IMR-90 (cell line): ENCODE measurements at regions not wholly inside any gene's neighbourhood (a gene's known extent, or its start where the extent isn't known, plus 50 kb on each side); places are given as distances from the start of the nearest gene placed in this dataset.

ENCODE experiments used
- ATAC-seq: fragments of 200-7000 bp; cut with Tn5 transposase; 2 replicates; pipeline ENCODE4 v1.9.1; 2020; ENCODE audit warnings: low read depth, mild to moderate bottlenecking, moderate library complexity
- BruUV-seq: library from RNA; stranded (reverse); fragments of 400-500 nt; replicated peaks from 2 replicates; lab custom pipeline; 2021; lab: Mats Ljungman, UMichigan
- CTCF ChIA-PET: fragments of 300-600 bp; formaldehyde crosslinking; extraction: SDS; loops from one replicate; lab custom pipeline; 2021; ENCODE audit warnings: antibody characterized with exemption; lab: Yijun Ruan, JAX
- POLR2A ChIA-PET: fragments of 300-600 bp; sonication (Branson Sonifier 250); formaldehyde crosslinking; loops from one replicate; lab custom pipeline; 2022; ENCODE audit warnings: antibody characterized with exemption; ENCODE audit not compliant: unreplicated experiment; lab: Charles Lee
- DNase-seq: peaks from one replicate; pipeline ENCODE4 v3.0.0; 2013
- H2AFZ ChIP-seq: replicated peaks from 2 replicates; pipeline ENCODE3; 2013; ENCODE audit warnings: low read length, mild to moderate bottlenecking; ENCODE audit not compliant: poor library complexity
- H2AK5ac ChIP-seq: 2 replicates; pipeline ENCODE4 v1.6.1; 2013; ENCODE audit warnings: low read depth, low read length, inconsistent platforms
- H2AK9ac ChIP-seq: replicated peaks from 2 replicates; pipeline ENCODE3; 2013; ENCODE audit warnings: mild to moderate bottlenecking, low read depth, low read length, moderate library complexity; ENCODE audit not compliant: poor library complexity
- H2BK120ac ChIP-seq: 2 replicates; pipeline ENCODE4 v1.6.1; 2013; ENCODE audit warnings: low read depth, low read length, inconsistent platforms
- H2BK15ac ChIP-seq: 3 replicates; pipeline ENCODE4 v1.6.1; 2013; ENCODE audit warnings: low read depth, low read length, inconsistent platforms
- H2BK20ac ChIP-seq: 2 replicates; pipeline ENCODE4 v1.6.1; 2013; ENCODE audit warnings: low read depth, mild to moderate bottlenecking, inconsistent platforms, low read length, moderate library complexity
- H2BK5ac ChIP-seq: 2 replicates; pipeline ENCODE4 v1.6.1; 2013; ENCODE audit warnings: mild to moderate bottlenecking, low read depth, low read length, inconsistent platforms; ENCODE audit not compliant: poor library complexity, severe bottlenecking
- H3K14ac ChIP-seq: replicated peaks from 2 replicates; pipeline ENCODE4 v1.6.1; 2013; ENCODE audit warnings: low read depth, low read length, inconsistent platforms
- H3K18ac ChIP-seq: 2 replicates; pipeline ENCODE4 v1.6.1; 2013; ENCODE audit warnings: low read depth, low read length, control low read depth
- H3K23ac ChIP-seq: 2 replicates; pipeline ENCODE4 v1.6.1; 2013; ENCODE audit warnings: low read depth, low read length, inconsistent platforms
- H3K27ac ChIP-seq: 2 replicates; pipeline ENCODE4 v1.5.1; 2013; ENCODE audit warnings: mild to moderate bottlenecking, control low read depth, low read length; ENCODE audit not compliant: insufficient read depth
- H3K27me3 ChIP-seq: 2 replicates; pipeline ENCODE4 v1.6.1; 2013; ENCODE audit warnings: low read length; ENCODE audit not compliant: control insufficient read depth, insufficient read depth
- H3K36me3 ChIP-seq: 2 replicates; pipeline ENCODE4 v1.6.1; 2013; ENCODE audit warnings: low read length, mixed read lengths; ENCODE audit not compliant: control insufficient read depth, insufficient read depth
- H3K4ac ChIP-seq: 2 replicates; pipeline ENCODE4 v1.6.1; 2013; ENCODE audit warnings: low read depth, low read length, inconsistent platforms
- H3K4me1 ChIP-seq: 2 replicates; pipeline ENCODE4 v1.6.1; 2013; ENCODE audit warnings: low read length, mixed read lengths; ENCODE audit not compliant: control insufficient read depth, insufficient read depth
- H3K4me2 ChIP-seq: 2 replicates; pipeline ENCODE4 v1.6.1; 2013; ENCODE audit warnings: low read depth, mild to moderate bottlenecking, control low read depth, low read length, moderate library complexity
- H3K4me3 ChIP-seq: 2 replicates; pipeline ENCODE4 v1.5.1; 2013; ENCODE audit warnings: low read depth, mild to moderate bottlenecking, control low read depth, low read length, moderate library complexity; ENCODE audit not compliant: insufficient read depth
- H3K56ac ChIP-seq: 2 replicates; pipeline ENCODE4 v1.6.1; 2013; ENCODE audit warnings: low read length, inconsistent platforms; ENCODE audit not compliant: insufficient read depth; ENCODE audit errors: extremely low read depth
- H3K79me1 ChIP-seq, 2 experiments: 2 replicates each; pipeline ENCODE4 v1.6.1; 2013; ENCODE audit warnings: low read length in 2 of 2, inconsistent platforms in 1 of 2, low read depth in 1 of 2
- H3K9ac ChIP-seq: 2 replicates; pipeline ENCODE4 v1.6.1; 2013; ENCODE audit warnings: low read depth, low read length, control low read depth
- H3K9me1 ChIP-seq: 2 replicates; pipeline ENCODE4 v1.6.1; 2013; ENCODE audit warnings: low read length, inconsistent platforms; ENCODE audit not compliant: insufficient read depth
- H3K9me3 ChIP-seq: 2 replicates; pipeline ENCODE4 v1.6.1; 2013; ENCODE audit warnings: low read length; ENCODE audit not compliant: control insufficient read depth, insufficient read depth
- H4K20me1 ChIP-seq: 2 replicates; pipeline ENCODE4 v1.6.1; 2013; ENCODE audit warnings: low read length, inconsistent platforms; ENCODE audit not compliant: insufficient read depth
- H4K5ac ChIP-seq: 2 replicates; pipeline ENCODE4 v1.6.1; 2013; ENCODE audit warnings: mild to moderate bottlenecking, low read depth, low read length, control low read depth
- H4K8ac ChIP-seq, 2 experiments: 2 replicates each; pipeline ENCODE4 v1.6.1; 2013; ENCODE audit warnings: low read depth in 2 of 2, low read length in 2 of 2, control low read depth in 1 of 2, inconsistent platforms in 1 of 2
- H4K91ac ChIP-seq: 2 replicates; pipeline ENCODE4 v1.6.1; 2013; ENCODE audit warnings: low read depth, low read length, inconsistent platforms; ENCODE audit not compliant: insufficient read depth
- BHLHE40 ChIP-seq: fragments of 150-350 bp; IDR thresholded peaks from 2 replicates; pipeline ENCODE4 v1.6.1; 2016; ENCODE audit warnings: mild to moderate bottlenecking, low read depth, low read length
- CEBPB ChIP-seq: IDR thresholded peaks from 2 replicates; pipeline ENCODE4 v1.6.1; 2012; ENCODE audit warnings: low read depth, low read length, improper control_type of control experiment
- CTCF ChIP-seq: conservative IDR thresholded peaks from 2 replicates; pipeline ENCODE4 v1.5.1; 2012; ENCODE audit warnings: mild to moderate bottlenecking, low read depth, low read length, improper control_type of control experiment
- MAFK ChIP-seq: IDR thresholded peaks from 2 replicates; pipeline ENCODE4 v1.6.1; 2012; ENCODE audit warnings: low read depth, low read length, improper control_type of control experiment
- MAZ ChIP-seq: IDR thresholded peaks from 2 replicates; pipeline ENCODE4 v1.6.1; 2012; ENCODE audit warnings: low read depth, mild to moderate bottlenecking, low read length, improper control_type of control experiment, moderate library complexity, borderline replicate concordance
- NFE2L2 ChIP-seq: fragments of 150-350 bp; IDR thresholded peaks from 2 replicates; pipeline ENCODE4 v1.6.1; 2016; ENCODE audit warnings: low read depth, mild to moderate bottlenecking, low read length
- POLR2A ChIP-seq: IDR thresholded peaks from 2 replicates; pipeline ENCODE4 v1.6.1; 2012; ENCODE audit warnings: mild to moderate bottlenecking, low read depth, low read length
- RAD21 ChIP-seq: IDR thresholded peaks from 2 replicates; pipeline ENCODE4 v1.6.1; 2012; ENCODE audit warnings: low read length, improper control_type of control experiment
- RCOR1 ChIP-seq: IDR thresholded peaks from 2 replicates; pipeline ENCODE4 v1.6.1; 2012; ENCODE audit warnings: mild to moderate bottlenecking, low read length, improper control_type of control experiment; ENCODE audit not compliant: insufficient replicate concordance
- RFX5 ChIP-seq: IDR thresholded peaks from 2 replicates; pipeline ENCODE4 v1.8.0; 2012; ENCODE audit warnings: low read depth, mild to moderate bottlenecking, low read length, moderate library complexity
- SMC3 ChIP-seq: fragments of 150-350 bp; IDR thresholded peaks from 2 replicates; pipeline ENCODE4 v1.6.1; 2016; ENCODE audit warnings: low read depth, mild to moderate bottlenecking, antibody characterized with exemption, low read length, moderate library complexity
- USF2 ChIP-seq: fragments of 150-350 bp; IDR thresholded peaks from 2 replicates; pipeline ENCODE4 v1.6.1; 2017; ENCODE audit warnings: mild to moderate bottlenecking, antibody characterized with exemption, low read length, low read depth
- dilution Hi-C: fragments of 300-500 bp; cut with HindIII; formaldehyde crosslinking; loops from one replicate; pipeline ENCODE4 v1.14.3; 2018; ENCODE audit warnings: low sequenced_read_pairs; ENCODE audit not compliant: unreplicated experiment
- in situ Hi-C: fragments of 300-500 bp; cut with MboI; formaldehyde crosslinking; loops from 3 replicates; pipeline ENCODE4 v1.14.3; 2019; ENCODE audit warnings: low sequenced_read_pairs, inconsistent platforms, mixed read lengths
- intact Hi-C: fragments of 100-400 bp; cut with micrococcal nuclease; formaldehyde crosslinking; loops from 2 replicates; pipeline ENCODE4 v1.10.0; 2022

- no peak overlapping the region for H3K18ac ChIP-seq
- H3K79me1 ChIP-seq = no peaks in the 10 kb centered on the region
- H3K56ac ChIP-seq = no peak overlapping the region
- no peaks in the 10 kb centered on the region for H3K4me1 ChIP-seq
- TF ChIP-seq MAZ = no peak
- TF ChIP-seq RAD21 = peak; percentile 36
- no peak for TF ChIP-seq POLR2A
- TF ChIP-seq CEBPB = no peak
- no peak for TF ChIP-seq RCOR1
- no peak for TF ChIP-seq RFX5
- peak; percentile 38 for TF ChIP-seq CTCF
- no peak for TF ChIP-seq BHLHE40
- TF ChIP-seq USF2 = no peak
- peak; percentile 24; the same call in 1 of the 2 replicates for TF ChIP-seq SMC3
- no peak for TF ChIP-seq MAFK
- TF ChIP-seq NFE2L2 = no peak
- H4K8ac ChIP-seq = no peak overlapping the region
- no peak overlapping the region for H3K4ac ChIP-seq
- no peak overlapping the region for H2BK5ac ChIP-seq
- H3K27ac ChIP-seq = no peak overlapping the region
- H2BK15ac ChIP-seq = no peak overlapping the region
- H2AK9ac ChIP-seq = no peak overlapping the region
- no peaks in the 10 kb centered on the region for H3K9me3 ChIP-seq
- H4K20me1 ChIP-seq = no peaks in the 10 kb centered on the region
- in situ Hi-C loops (loop anchor here (10.0 kb wide), 1 partner anchor 140 kb away; no protein-coding TSS in a partner anchor), dilution Hi-C loops (no loop called here), intact Hi-C loops (loop anchor here (2.0 kb wide), 1 partner anchor 142 kb away; no protein-coding TSS in a partner anchor)
- H3K23ac ChIP-seq = no peak overlapping the region
- H2AFZ ChIP-seq = no peak overlapping the region
- H2BK20ac ChIP-seq = no peak overlapping the region
- peak; percentile 5 for DNase-seq
- no peak overlapping the region for H4K91ac ChIP-seq
- POLR2A ChIA-PET = no interaction called here
- no peak for ATAC-seq
- BruUV-seq = no TSS peak
- no peak overlapping the region for H2BK120ac ChIP-seq
- CTCF ChIA-PET = interaction anchor here (0.6 to 1.1 kb wide), 2 partner anchors 12 to 142 kb away, joined by 3 read pairs; no protein-coding TSS in a partner anchor
- no peak overlapping the region for H3K4me3 ChIP-seq
- no peaks in the 10 kb centered on the region for H3K36me3 ChIP-seq
- no peak overlapping the region for H3K9ac ChIP-seq
- no peak overlapping the region for H3K4me2 ChIP-seq
- no peak overlapping the region for H3K14ac ChIP-seq
- H3K27me3 ChIP-seq = peaks cover 4% of the 10 kb centered on the region; the same call in 1 of the 2 replicates
- H3K9me1 ChIP-seq = no peaks in the 10 kb centered on the region
- H4K5ac ChIP-seq = no peak overlapping the region
- no peak overlapping the region for H2AK5ac ChIP-seq
Measured at GRCh38 chr5:82494942-82495341, 216.8 kb upstream of the RPS23 start.
